Endothelial cell of umbilical vein (primary cell): ENCODE measurements at regions not wholly inside any gene's neighbourhood (a gene's known extent, or its start where the extent isn't known, plus 50 kb on each side); places are given as distances from the start of the nearest gene placed in this dataset.

ENCODE experiments used
- BruUV-seq: library from RNA; stranded (reverse); fragments of 400-500 nt; replicated peaks from 2 replicates; lab custom pipeline; 2021; lab: Mats Ljungman, UMichigan
- CTCF ChIA-PET: fragments of 300-600, 350-600 bp; sonication (Branson Sonifier 250); formaldehyde crosslinking; loops from one replicate; lab custom pipeline; 2021; ENCODE audit warnings: antibody characterized with exemption, inconsistent platforms; lab: Charles Lee
- POLR2A ChIA-PET: fragments of 300-600, 350-600 bp; sonication (Branson Sonifier 250); formaldehyde crosslinking; loops from one replicate; lab custom pipeline; 2021; ENCODE audit warnings: antibody characterized with exemption, inconsistent platforms; lab: Charles Lee
- DNase-seq: peaks from one replicate; pipeline ENCODE4 v3.0.0-alpha.2; 2011; ENCODE audit warnings: low read depth, low spot score
- FAIRE-seq: peaks from 2 replicates; lab custom pipeline; 2011; peaks lifted over from hg19 to GRCh38; lab: Jason Lieb, UNC
- H2AFZ ChIP-seq: 2 replicates; pipeline ENCODE4 v1.6.0; 2012; ENCODE audit warnings: low read depth, low read length, control low read depth, inconsistent platforms
- H3K27ac ChIP-seq: 2 replicates; pipeline ENCODE4 v1.5.1; 2011; ENCODE audit warnings: low read depth, mild to moderate bottlenecking, control low read depth, low read length, moderate library complexity; ENCODE audit not compliant: insufficient read depth
- H3K27me3 ChIP-seq, 2 experiments: 2 replicates each; pipeline versions ENCODE4 v1.6.0 to v1.6.1; 2011; ENCODE audit warnings: low read length in 2 of 2, mixed read lengths in 1 of 2; ENCODE audit not compliant: control insufficient read depth in 2 of 2, insufficient read depth in 2 of 2
- H3K36me3 ChIP-seq, 2 experiments: 2 replicates in 1 of 2; 3 replicates in 1 of 2; pipeline ENCODE4 v1.5.1; 2011; ENCODE audit warnings: low read length in 2 of 2, mild to moderate bottlenecking in 1 of 2, moderate library complexity in 1 of 2; ENCODE audit not compliant: control insufficient read depth in 2 of 2, insufficient read depth in 2 of 2; ENCODE audit errors: extremely low read depth in 1 of 2
- H3K4me1 ChIP-seq: 3 replicates; pipeline ENCODE4 v1.5.1; 2011; ENCODE audit warnings: mild to moderate bottlenecking, low read length; ENCODE audit not compliant: control insufficient read depth, insufficient read depth; ENCODE audit errors: extremely low read depth
- H3K4me2 ChIP-seq: 2 replicates; pipeline ENCODE4 v1.6.1; 2011; ENCODE audit warnings: low read length, control low read depth, mixed read lengths; ENCODE audit not compliant: insufficient read depth
- H3K4me3 ChIP-seq, 3 experiments: fragments of 200-600 bp in 1 of 3; sonication (generic), shearing (Covaris generic) in 1 of 3; replicated peaks in 1 of 3; 2 replicates each; pipeline ENCODE4 v1.5.1; 2011 to 2016; ENCODE audit warnings: control low read depth in 3 of 3, low read length in 3 of 3, mild to moderate bottlenecking in 2 of 3, inconsistent platforms in 1 of 3, low read depth in 1 of 3, moderate library complexity in 1 of 3; ENCODE audit not compliant: insufficient read depth in 1 of 3
- H3K79me2 ChIP-seq: 2 replicates; pipeline ENCODE4 v1.6.0; 2012; ENCODE audit warnings: low read length, inconsistent platforms; ENCODE audit not compliant: control insufficient read depth, insufficient read depth
- H3K9ac ChIP-seq: replicated peaks from 2 replicates; pipeline ENCODE3; 2011; ENCODE audit warnings: low read length, control low read depth; ENCODE audit not compliant: insufficient read depth; ENCODE audit errors: extremely low read depth
- H3K9me1 ChIP-seq: replicated peaks from 3 replicates; pipeline ENCODE4 v1.6.0; 2011; ENCODE audit warnings: mild to moderate bottlenecking, low read length; ENCODE audit not compliant: control insufficient read depth, insufficient read depth; ENCODE audit errors: extremely low read depth
- H3K9me3 ChIP-seq: replicated peaks from 2 replicates; pipeline ENCODE4 v1.5.1; 2012; ENCODE audit warnings: low read length, inconsistent platforms; ENCODE audit not compliant: control insufficient read depth, insufficient read depth
- H4K20me1 ChIP-seq: replicated peaks from 2 replicates; pipeline ENCODE3; 2011; ENCODE audit warnings: mild to moderate bottlenecking, low read length; ENCODE audit not compliant: control insufficient read depth, insufficient read depth; ENCODE audit errors: extremely low read depth
- CTCF ChIP-seq, 2 donors: IDR thresholded peaks; 1 replicate in 1 of 2; 2 replicates in 1 of 2; pipeline ENCODE4 v1.5.1; 2011; ENCODE audit warnings: low read length in 2 of 2, mild to moderate bottlenecking in 2 of 2, moderate library complexity in 2 of 2, control low read depth in 1 of 2, inconsistent platforms in 1 of 2, low read depth in 1 of 2; ENCODE audit not compliant: insufficient read depth in 1 of 2; ENCODE audit errors: extremely low read depth in 1 of 2
- EZH2 ChIP-seq: IDR thresholded peaks from 2 replicates; pipeline ENCODE4 v1.6.1; 2012; ENCODE audit warnings: borderline replicate concordance, low read depth, mild to moderate bottlenecking, moderate library complexity, low read length, inconsistent platforms; ENCODE audit not compliant: severe bottlenecking
- FOS ChIP-seq: IDR thresholded peaks from 2 replicates; pipeline ENCODE4 v1.6.1; 2011; ENCODE audit warnings: mild to moderate bottlenecking, low read length, moderate library complexity, borderline replicate concordance; ENCODE audit not compliant: insufficient read depth
- GATA2 ChIP-seq: IDR thresholded peaks from 2 replicates; pipeline ENCODE4 v1.7.0; 2011; ENCODE audit warnings: low read depth, mild to moderate bottlenecking, moderate library complexity, mixed read lengths, low read length; ENCODE audit not compliant: insufficient read length, insufficient read depth
- JUN ChIP-seq: IDR thresholded peaks from 2 replicates; pipeline ENCODE4 v1.6.1; 2011; ENCODE audit warnings: borderline replicate concordance, low read depth; ENCODE audit not compliant: insufficient read length, insufficient read depth
- MAX ChIP-seq: IDR thresholded peaks from 2 replicates; pipeline ENCODE4 v1.6.1; 2011; ENCODE audit not compliant: insufficient read depth, insufficient read length
- MYC ChIP-seq: IDR thresholded peaks from one replicate; pipeline ENCODE4 v1.6.1; 2011; ENCODE audit warnings: mild to moderate bottlenecking, low read depth, low read length
- POLR2A ChIP-seq: IDR thresholded peaks from 2 replicates; pipeline ENCODE4 v1.6.1; 2012; ENCODE audit warnings: low read depth, mild to moderate bottlenecking, control low read depth, low read length
- dilution Hi-C: fragments of 300-500 bp; cut with MboI; formaldehyde crosslinking; loops from one replicate; pipeline ENCODE4 v1.15.0; 2019; ENCODE audit warnings: low sequenced_read_pairs; ENCODE audit not compliant: extremely low pct_ligation_motif_present
- intact Hi-C: fragments of 100-400 bp; cut with micrococcal nuclease; formaldehyde crosslinking; loops from one replicate; pipeline ENCODE4 v1.10.0; 2022

- H4K20me1 ChIP-seq: no peaks in the 10 kb centered on the region
- no peaks in the 10 kb centered on the region for H3K27me3 ChIP-seq
- no peak overlapping the region for H3K9ac ChIP-seq
- POLR2A ChIA-PET: no interaction called here
- H3K4me3 ChIP-seq: no peak overlapping the region
- no peaks in the 10 kb centered on the region for H3K4me1 ChIP-seq
- TF ChIP-seq EZH2 (no peak), MAX (no peak), JUN (no peak), POLR2A (no peak), GATA2 (no peak), MYC (no peak), CTCF (IDR thresholded peaks at IDR 0.05; ENCODE audit: extremely low read depth in 1 of 2, insufficient read depth in 1 of 2, low read depth in 1 of 2, low read length in 2 of 2) (no peak), FOS (no peak)
- H3K9me3 ChIP-seq: peaks cover 3% of the 10 kb centered on the region
- CTCF ChIA-PET: no interaction called here
- intact Hi-C loops (no loop called here), dilution Hi-C loops (no loop called here)
- FAIRE-seq (no peak), DNase-seq (no peak)
- no TSS peak for BruUV-seq
- H3K27ac ChIP-seq: no peak overlapping the region
- no peak overlapping the region for H3K4me2 ChIP-seq
- no peaks in the 10 kb centered on the region for H3K9me1 ChIP-seq
- H2AFZ ChIP-seq: no peak overlapping the region
- H3K79me2 ChIP-seq: no peaks in the 10 kb centered on the region
- no peaks in the 10 kb centered on the region for H3K36me3 ChIP-seq
These were observed 416.5 kb upstream of the SALL3 start for GRCh38 chr18:78563110-78563509.
